ENCODE measurements at regions not wholly inside any gene's neighbourhood (a gene's known extent, or its start where the extent isn't known, plus 50 kb on each side); places are given as distances from the start of the nearest gene placed in this dataset.

DNA sequence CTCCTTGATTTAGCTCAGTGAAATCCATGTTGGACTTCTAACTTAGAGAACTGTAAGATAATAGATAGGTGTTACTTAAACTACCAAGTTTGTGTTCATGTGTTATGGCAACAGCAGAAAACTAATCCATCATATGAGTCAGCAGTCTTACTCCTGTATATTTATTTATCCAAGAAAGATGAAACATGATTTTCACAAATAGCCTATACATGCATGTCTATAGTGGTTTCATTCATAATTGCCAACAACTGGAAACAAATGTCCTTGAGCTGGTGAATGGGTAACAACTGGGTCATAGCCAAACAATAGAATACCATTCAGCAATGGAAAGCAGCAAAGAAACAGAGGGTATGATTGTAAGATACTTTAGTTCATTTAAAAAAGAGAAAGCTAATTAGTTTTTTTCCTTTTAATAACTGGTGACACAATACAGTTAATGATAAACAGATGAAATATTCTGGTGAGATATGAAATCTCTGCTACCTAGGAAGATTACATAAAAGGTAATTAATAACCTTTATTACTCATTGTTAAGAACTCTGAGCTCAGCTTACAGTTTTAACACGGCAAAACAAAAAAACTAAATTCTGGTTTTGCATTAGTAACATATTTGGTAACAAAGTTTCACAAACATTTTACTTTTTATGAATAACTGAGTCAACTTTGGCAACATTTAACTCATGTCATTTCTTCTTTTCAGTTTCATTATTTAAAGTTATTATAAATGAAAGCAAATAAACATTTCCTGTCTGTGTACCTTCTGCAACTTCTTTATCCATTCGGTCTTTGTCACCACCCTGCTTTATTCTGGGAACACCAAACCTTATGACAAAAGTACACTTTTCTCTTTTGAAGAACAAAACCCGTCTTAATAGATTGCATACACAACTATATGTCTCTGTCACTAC is 181.3 kb downstream of the LIG4 start:
- ChIA-PET POLR2A (ENCODE audit: partially characterized antibody) (no interaction called here), CTCF (ENCODE audit: partially characterized antibody) (no interaction called here)
- no peaks in the 10 kb centered on the region for H3K36me3 Mint-ChIP-seq
- no peaks in the 10 kb centered on the region for H3K4me1 Mint-ChIP-seq
- Histone ChIP-seq H3K36me3 (ENCODE audit: insufficient read depth, low read length) (no peaks in the 10 kb centered on the region), H3K9me3 (ENCODE audit: control insufficient read depth in 1 of 2, low read length in 2 of 2) (no peaks in the 10 kb centered on the region), H3K27ac (ENCODE audit: low read depth, low read length) (no peak overlapping the region), H3K27me3 (ENCODE audit: insufficient read depth, low read length) (no peaks in the 10 kb centered on the region), H3K4me1 (ENCODE audit: insufficient read depth, low read length) (no peaks in the 10 kb centered on the region), H3K4me3 (ENCODE audit: low read length in 2 of 2) (no peak overlapping the region)
- H3K4me3 Mint-ChIP-seq: no peak overlapping the region
- intact Hi-C loops (cut with micrococcal nuclease): no loop called here
- DNase-seq: no peak
- peaks cover 0 to 4% (median 0%) of the 10 kb centered on the region in 8 donors for H3K9me3 Mint-ChIP-seq
- H3K27ac Mint-ChIP-seq: no peak overlapping the region
- no peaks in the 10 kb centered on the region for H3K27me3 Mint-ChIP-seq

DNA sequence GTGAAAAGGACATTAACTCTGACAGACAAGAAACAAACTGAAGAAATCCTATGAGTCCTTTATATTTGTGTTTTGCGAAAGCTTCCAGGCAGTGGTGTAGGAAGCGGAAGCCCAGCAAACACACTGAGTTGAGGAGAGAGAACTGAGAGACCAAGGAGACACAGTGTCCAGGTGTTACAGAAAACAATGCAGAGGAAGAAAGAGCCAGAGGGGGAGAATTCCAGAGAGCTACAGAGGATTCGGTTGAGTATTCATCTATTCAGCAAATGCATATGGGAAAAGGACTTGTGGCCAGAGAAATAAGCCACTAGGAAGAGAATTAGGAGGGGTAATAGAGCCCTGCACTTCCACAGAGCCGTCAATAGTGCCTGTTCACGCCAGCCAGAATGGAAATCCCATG is 183.5 kb downstream of the LIG4 start:
- H3K4me1 ChIP-seq (ENCODE audit: insufficient read depth, low read length): no peaks in the 10 kb centered on the region
- no peak for DNase-seq
- intact Hi-C loops (cut with micrococcal nuclease): no loop called here
- H3K4me1 Mint-ChIP-seq: no peaks in the 10 kb centered on the region
- H3K36me3 ChIP-seq (ENCODE audit: insufficient read depth, low read length): no peaks in the 10 kb centered on the region
- no peaks in the 10 kb centered on the region for H3K36me3 Mint-ChIP-seq
- no peaks in the 10 kb centered on the region for H3K27me3 Mint-ChIP-seq
- H3K9me3 ChIP-seq (ENCODE audit: control insufficient read depth in 1 of 2, low read length in 2 of 2): no peaks in the 10 kb centered on the region
- H3K4me3 ChIP-seq (ENCODE audit: low read length in 2 of 2): no peak overlapping the region
- no peak overlapping the region for H3K27ac Mint-ChIP-seq
- H3K27me3 ChIP-seq (ENCODE audit: insufficient read depth, low read length): no peaks in the 10 kb centered on the region
- H3K4me3 Mint-ChIP-seq: no peak overlapping the region
- ChIA-PET CTCF (ENCODE audit: partially characterized antibody) (no interaction called here), POLR2A (ENCODE audit: partially characterized antibody) (no interaction called here)
- H3K9me3 Mint-ChIP-seq: peaks cover 0 to 4% (median 0%) of the 10 kb centered on the region in 8 donors
- H3K27ac ChIP-seq (ENCODE audit: low read depth, low read length): no peak overlapping the region

GRCh38 chr13:108030769-108031168 is 184.6 kb downstream of the LIG4 start:
- DNase-seq: no peak
- H3K36me3 Mint-ChIP-seq: no peaks in the 10 kb centered on the region
- Histone ChIP-seq H3K27ac (ENCODE audit: low read depth, low read length) (no peak overlapping the region), H3K4me1 (ENCODE audit: insufficient read depth, low read length) (no peaks in the 10 kb centered on the region), H3K27me3 (ENCODE audit: insufficient read depth, low read length) (no peaks in the 10 kb centered on the region), H3K36me3 (ENCODE audit: insufficient read depth, low read length) (no peaks in the 10 kb centered on the region), H3K9me3 (ENCODE audit: control insufficient read depth in 1 of 2, low read length in 2 of 2) (no peaks in the 10 kb centered on the region), H3K4me3 (ENCODE audit: low read length in 2 of 2) (no peak overlapping the region)
- ChIA-PET CTCF (ENCODE audit: partially characterized antibody) (no interaction called here), POLR2A (ENCODE audit: partially characterized antibody) (no interaction called here)
- H3K9me3 Mint-ChIP-seq: peaks cover 0 to 4% (median 0%) of the 10 kb centered on the region in 8 donors
- H3K4me3 Mint-ChIP-seq: no peak overlapping the region
- no peaks in the 10 kb centered on the region for H3K4me1 Mint-ChIP-seq
- no peaks in the 10 kb centered on the region for H3K27me3 Mint-ChIP-seq
- intact Hi-C loops (cut with micrococcal nuclease): no loop called here
- H3K27ac Mint-ChIP-seq: no peak overlapping the region

GRCh38 chr13:108026680-108027410 is 188.5 kb downstream of the LIG4 start:
- Mint-ChIP-seq H3K9me3 (peaks cover 0 to 6% (median 0%) of the 10 kb centered on the region in 8 donors), H3K27ac (no peak overlapping the region), H3K27me3 (no peaks in the 10 kb centered on the region)

DNA sequence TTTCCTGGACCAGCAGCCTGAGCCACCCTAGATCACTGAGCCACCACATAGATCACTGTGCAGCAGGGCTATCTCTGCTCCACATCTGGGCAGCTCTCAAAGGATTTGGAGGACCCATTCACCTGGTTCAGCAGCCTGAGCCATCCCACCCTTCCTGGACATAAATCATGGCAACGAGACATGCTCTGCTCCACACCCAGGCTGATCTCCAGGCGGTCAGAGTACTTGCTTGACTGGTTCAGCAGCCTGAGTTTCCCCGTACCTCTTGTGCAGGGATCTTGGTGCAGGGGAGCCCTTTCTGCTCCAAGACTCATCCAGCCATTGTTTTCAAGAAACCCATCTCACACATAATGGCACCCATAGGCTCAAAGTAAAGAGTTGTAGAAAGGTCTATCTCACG is 195.3 kb downstream of the LIG4 start:
- no peak for DNase-seq
- CTCF ChIA-PET (ENCODE audit: partially characterized antibody): no interaction called here

More at GRCh38 chr13:108026680-108027410, 188.5 kb downstream of the LIG4 start:
- no peak for DNase-seq
- Histone ChIP-seq H3K27me3 (ENCODE audit: insufficient read depth, low read length) (no peaks in the 10 kb centered on the region), H3K27ac (ENCODE audit: low read depth, low read length) (no peak overlapping the region), H3K4me3 (ENCODE audit: low read length in 2 of 2) (no peak overlapping the region), H3K36me3 (ENCODE audit: insufficient read depth, low read length) (no peaks in the 10 kb centered on the region), H3K9me3 (ENCODE audit: control insufficient read depth in 1 of 2, low read length in 2 of 2) (no peaks in the 10 kb centered on the region), H3K4me1 (ENCODE audit: insufficient read depth, low read length) (no peaks in the 10 kb centered on the region)
- Mint-ChIP-seq H3K4me1 (no peaks in the 10 kb centered on the region), H3K4me3 (no peak overlapping the region), H3K36me3 (no peaks in the 10 kb centered on the region)
- ChIA-PET POLR2A (ENCODE audit: partially characterized antibody) (no interaction called here), CTCF (ENCODE audit: partially characterized antibody) (interaction anchor here (0.6 kb wide), 1 partner anchor 9 kb away, joined by 3 read pairs; no protein-coding TSS in a partner anchor)
- intact Hi-C loops (cut with micrococcal nuclease): no loop called here

GRCh38 chr13:108018371-108018870 is 196.9 kb downstream of the LIG4 start:
- H3K9me3 Mint-ChIP-seq: peaks cover 2 to 31% (median 20%) of the 10 kb centered on the region in 8 donors
- no peaks in the 10 kb centered on the region for H3K4me1 Mint-ChIP-seq
- H3K36me3 Mint-ChIP-seq: peaks cover 1 to 6% of the 10 kb centered on the region in 2 donors
- no peak overlapping the region for H3K27ac ChIP-seq (ENCODE audit: low read depth, low read length)
- H3K9me3 ChIP-seq (ENCODE audit: control insufficient read depth in 1 of 2, low read length in 2 of 2): no peaks in the 10 kb centered on the region
- ChIA-PET CTCF (ENCODE audit: partially characterized antibody) (no interaction called here), POLR2A (ENCODE audit: partially characterized antibody) (no interaction called here)
- intact Hi-C loops (cut with micrococcal nuclease): no loop called here
- H3K36me3 ChIP-seq (ENCODE audit: insufficient read depth, low read length): no peaks in the 10 kb centered on the region
- no peak overlapping the region for H3K4me3 ChIP-seq (ENCODE audit: low read length in 2 of 2)
- no peaks in the 10 kb centered on the region for H3K27me3 ChIP-seq (ENCODE audit: insufficient read depth, low read length)
- no peak overlapping the region for H3K4me3 Mint-ChIP-seq
- H3K27me3 Mint-ChIP-seq: no peaks in the 10 kb centered on the region
- H3K4me1 ChIP-seq (ENCODE audit: insufficient read depth, low read length): no peaks in the 10 kb centered on the region
- H3K27ac Mint-ChIP-seq: no peak overlapping the region
- no peak for DNase-seq

More for the DNA sequence above, 195.3 kb downstream of the LIG4 start:
- no peak overlapping the region for H3K27ac Mint-ChIP-seq
- no peak overlapping the region for H3K4me3 ChIP-seq (ENCODE audit: low read length in 2 of 2)
- H3K4me3 Mint-ChIP-seq: no peak overlapping the region
- H3K9me3 ChIP-seq (ENCODE audit: control insufficient read depth in 1 of 2, low read length in 2 of 2): no peaks in the 10 kb centered on the region
- intact Hi-C loops (cut with micrococcal nuclease): no loop called here
- H3K4me1 Mint-ChIP-seq: no peaks in the 10 kb centered on the region
- H3K27me3 ChIP-seq (ENCODE audit: insufficient read depth, low read length): no peaks in the 10 kb centered on the region
- POLR2A ChIA-PET (ENCODE audit: partially characterized antibody): no interaction called here
- H3K27me3 Mint-ChIP-seq: no peaks in the 10 kb centered on the region
- peaks cover 6 to 29% (median 20%) of the 10 kb centered on the region in 8 donors for H3K9me3 Mint-ChIP-seq
- H3K36me3 Mint-ChIP-seq: peaks cover 1 to 6% of the 10 kb centered on the region in 2 donors
- H3K4me1 ChIP-seq (ENCODE audit: insufficient read depth, low read length): no peaks in the 10 kb centered on the region
- no peak overlapping the region for H3K27ac ChIP-seq (ENCODE audit: low read depth, low read length)
- no peaks in the 10 kb centered on the region for H3K36me3 ChIP-seq (ENCODE audit: insufficient read depth, low read length)

DNA sequence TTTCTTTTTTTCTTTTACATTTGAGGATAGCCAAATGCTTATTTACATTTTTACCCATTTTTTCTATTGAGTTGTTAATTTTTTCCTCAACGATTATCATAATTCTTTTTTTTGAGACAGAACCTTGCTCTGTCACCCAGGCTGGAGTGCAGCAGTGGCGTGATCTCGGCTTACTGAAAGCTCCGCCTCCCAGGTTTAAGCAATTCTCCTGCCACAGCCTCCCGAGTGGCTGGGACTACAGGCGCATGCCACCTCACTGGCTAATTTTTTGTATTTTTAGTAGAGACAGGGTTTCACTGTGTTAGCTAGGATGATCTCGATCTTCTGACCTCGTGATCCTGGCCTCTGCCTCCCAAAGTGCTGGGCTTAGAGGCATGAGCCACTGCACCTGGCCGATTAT is 208.7 kb downstream of the LIG4 start:
- intact Hi-C loops (cut with micrococcal nuclease): no loop called here
- no peak overlapping the region for H3K27ac Mint-ChIP-seq
- DNase-seq: no peak
- no peaks in the 10 kb centered on the region for H3K4me1 Mint-ChIP-seq
- no peaks in the 10 kb centered on the region for H3K36me3 Mint-ChIP-seq
- ChIA-PET CTCF (ENCODE audit: partially characterized antibody) (no interaction called here), POLR2A (ENCODE audit: partially characterized antibody) (no interaction called here)
- Histone ChIP-seq H3K4me3 (ENCODE audit: low read length in 2 of 2) (no peak overlapping the region), H3K36me3 (ENCODE audit: insufficient read depth, low read length) (no peaks in the 10 kb centered on the region), H3K27ac (ENCODE audit: low read depth, low read length) (no peak overlapping the region), H3K9me3 (ENCODE audit: control insufficient read depth in 1 of 2, low read length in 2 of 2) (no peaks in the 10 kb centered on the region), H3K4me1 (ENCODE audit: insufficient read depth, low read length) (no peaks in the 10 kb centered on the region), H3K27me3 (ENCODE audit: insufficient read depth, low read length) (no peaks in the 10 kb centered on the region)
- no peak overlapping the region for H3K4me3 Mint-ChIP-seq
- H3K9me3 Mint-ChIP-seq: peaks cover 0 to 9% (median 3%) of the 10 kb centered on the region in 8 donors
- no peaks in the 10 kb centered on the region for H3K27me3 Mint-ChIP-seq

All from CD4-positive, alpha-beta memory T cell (primary cell).